ENCODE measurements at regions not wholly inside any gene's neighbourhood (a gene's known extent, or its start where the extent isn't known, plus 50 kb on each side); places are given as distances from the start of the nearest gene placed in this dataset.

- WGBS (ENCODE audit: insufficient coverage, insufficient replicate concordance, low lambda C conversion rate, missing lambda C conversion rate), result 6% methylated on average over 6 of the region's 6 CpGs
- BruUV-seq (replicated peaks), result no TSS peak
- FAIRE-seq (no peak), DNase-seq (ENCODE audit: low read depth, low spot score) (no peak), ATAC-seq (no peak)
- Histone ChIP-seq H3K4me2 (ENCODE audit: control insufficient read depth, insufficient read depth) (no peak overlapping the region), H3K27me3 (replicated peaks in 1 of 2; ENCODE audit: control insufficient read depth in 2 of 2, insufficient read depth in 2 of 2, low read length in 1 of 2) (no peaks in the 10 kb centered on the region), H4K20me1 (ENCODE audit: control insufficient read depth, insufficient read depth) (no peaks in the 10 kb centered on the region), H3K9ac (ENCODE audit: control insufficient read depth, insufficient read depth, low read length) (no peak overlapping the region), H3K9me3 (replicated peaks; ENCODE audit: control insufficient read depth, insufficient read depth, low read length) (no peaks in the 10 kb centered on the region), H3K79me2 (ENCODE audit: control insufficient read depth, insufficient read depth, low read length) (no peaks in the 10 kb centered on the region), H3K27ac (ENCODE audit: control insufficient read depth, insufficient read depth) (no peak overlapping the region), H3K4me1 (ENCODE audit: control insufficient read depth, insufficient read depth, low read length) (no peaks in the 10 kb centered on the region), H3K36me3 (ENCODE audit: control insufficient read depth in 2 of 2, insufficient read depth in 2 of 2, low read length in 1 of 2) (no peaks in the 10 kb centered on the region), H3K4me3 (no peak overlapping the region), H2AFZ (ENCODE audit: control insufficient read depth, low read depth, low read length) (no peak overlapping the region)
- intact Hi-C loops (cut with micrococcal nuclease; ENCODE audit: unreplicated experiment) (no loop called here), in situ Hi-C loops (cut with MboI) (no loop called here)
- ChIA-PET CTCF (no interaction called here), POLR2A (no interaction called here), SMC1A (ENCODE audit: uncharacterized antibody, unreplicated experiment) (no interaction called here), RAD21 (ENCODE audit: unreplicated experiment) (no interaction called here)
- TF ChIP-seq PML (IDR thresholded peaks at IDR 0.05; ENCODE audit: low read length) (no peak), SUPT20H (IDR thresholded peaks at IDR 0.05; ENCODE audit: borderline replicate concordance, control insufficient read depth, low read depth, low read length) (no peak), ESRRA (IDR thresholded peaks at IDR 0.05; ENCODE audit: low read length) (no peak), EZH2 (IDR thresholded peaks at IDR 0.05; ENCODE audit: borderline replicate concordance, control insufficient read depth, low read depth, low read length) (no peak), CBFB (IDR thresholded peaks at IDR 0.05; ENCODE audit: low read depth) (no peak), CEBPB (IDR thresholded peaks at IDR 0.05; ENCODE audit: borderline replicate concordance in 1 of 2, low read depth in 2 of 2, low read length in 2 of 2) (no peak), RB1 (IDR thresholded peaks at IDR 0.05; ENCODE audit: borderline replicate concordance) (no peak), BHLHE40 (IDR thresholded peaks at IDR 0.05; ENCODE audit: borderline replicate concordance in 1 of 2, low read depth in 2 of 2, low read length in 1 of 2) (no peak), HCFC1 (IDR thresholded peaks at IDR 0.05; ENCODE audit: low read length) (no peak), BCL11A (IDR thresholded peaks at IDR 0.05; ENCODE audit: low read depth, low read length) (no peak), STAT1 (conservative IDR thresholded peaks at IDR 0.05) (no peak), BACH1 (IDR thresholded peaks at IDR 0.05; ENCODE audit: borderline replicate concordance) (no peak), HDAC6 (IDR thresholded peaks at IDR 0.05; ENCODE audit: unreplicated experiment) (no peak)
- TF ChIP-seq, protein P1, sequence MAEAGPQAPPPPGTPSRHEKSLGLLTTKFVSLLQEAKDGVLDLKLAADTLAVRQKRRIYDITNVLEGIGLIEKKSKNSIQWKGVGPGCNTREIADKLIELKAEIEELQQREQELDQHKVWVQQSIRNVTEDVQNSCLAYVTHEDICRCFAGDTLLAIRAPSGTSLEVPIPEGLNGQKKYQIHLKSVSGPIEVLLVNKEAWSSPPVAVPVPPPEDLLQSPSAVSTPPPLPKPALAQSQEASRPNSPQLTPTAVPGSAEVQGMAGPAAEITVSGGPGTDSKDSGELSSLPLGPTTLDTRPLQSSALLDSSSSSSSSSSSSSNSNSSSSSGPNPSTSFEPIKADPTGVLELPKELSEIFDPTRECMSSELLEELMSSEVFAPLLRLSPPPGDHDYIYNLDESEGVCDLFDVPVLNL (IDR thresholded peaks at IDR 0.05; ENCODE audit: low read depth, low read length), result no peak
- TF ChIP-seq, protein P2, sequence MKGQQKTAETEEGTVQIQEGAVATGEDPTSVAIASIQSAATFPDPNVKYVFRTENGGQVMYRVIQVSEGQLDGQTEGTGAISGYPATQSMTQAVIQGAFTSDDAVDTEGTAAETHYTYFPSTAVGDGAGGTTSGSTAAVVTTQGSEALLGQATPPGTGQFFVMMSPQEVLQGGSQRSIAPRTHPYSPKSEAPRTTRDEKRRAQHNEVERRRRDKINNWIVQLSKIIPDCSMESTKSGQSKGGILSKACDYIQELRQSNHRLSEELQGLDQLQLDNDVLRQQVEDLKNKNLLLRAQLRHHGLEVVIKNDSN (IDR thresholded peaks at IDR 0.05; ENCODE audit: borderline replicate concordance, extremely low read length, insufficient read depth, low read depth, low read length), result no peak
- TF ChIP-seq, protein P3, sequence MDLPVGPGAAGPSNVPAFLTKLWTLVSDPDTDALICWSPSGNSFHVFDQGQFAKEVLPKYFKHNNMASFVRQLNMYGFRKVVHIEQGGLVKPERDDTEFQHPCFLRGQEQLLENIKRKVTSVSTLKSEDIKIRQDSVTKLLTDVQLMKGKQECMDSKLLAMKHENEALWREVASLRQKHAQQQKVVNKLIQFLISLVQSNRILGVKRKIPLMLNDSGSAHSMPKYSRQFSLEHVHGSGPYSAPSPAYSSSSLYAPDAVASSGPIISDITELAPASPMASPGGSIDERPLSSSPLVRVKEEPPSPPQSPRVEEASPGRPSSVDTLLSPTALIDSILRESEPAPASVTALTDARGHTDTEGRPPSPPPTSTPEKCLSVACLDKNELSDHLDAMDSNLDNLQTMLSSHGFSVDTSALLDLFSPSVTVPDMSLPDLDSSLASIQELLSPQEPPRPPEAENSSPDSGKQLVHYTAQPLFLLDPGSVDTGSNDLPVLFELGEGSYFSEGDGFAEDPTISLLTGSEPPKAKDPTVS (IDR thresholded peaks at IDR 0.05; ENCODE audit: low read depth, low read length), result no peak
Observed at GRCh38 chr9:81389569-81389993, 299.8 kb downstream of the TLE1 start.

Measured in GM12878 (cell line).